HG03108 (cell line): ENCODE measurements at regions not wholly inside any gene's neighbourhood (a gene's known extent, or its start where the extent isn't known, plus 50 kb on each side); places are given as distances from the start of the nearest gene placed in this dataset.

Experiments used
- ATAC-seq: cut with Tn5 transposase; IDR thresholded peaks from one replicate; pipeline ENCODE4 v1.9.1; 2021; ENCODE audit warnings: moderate library complexity; ENCODE audit not compliant: unreplicated experiment

GRCh38 chr17:70629902-70630301 is 460.6 kb downstream of the KCNJ2 start:
- no peak for ATAC-seq

DNA sequence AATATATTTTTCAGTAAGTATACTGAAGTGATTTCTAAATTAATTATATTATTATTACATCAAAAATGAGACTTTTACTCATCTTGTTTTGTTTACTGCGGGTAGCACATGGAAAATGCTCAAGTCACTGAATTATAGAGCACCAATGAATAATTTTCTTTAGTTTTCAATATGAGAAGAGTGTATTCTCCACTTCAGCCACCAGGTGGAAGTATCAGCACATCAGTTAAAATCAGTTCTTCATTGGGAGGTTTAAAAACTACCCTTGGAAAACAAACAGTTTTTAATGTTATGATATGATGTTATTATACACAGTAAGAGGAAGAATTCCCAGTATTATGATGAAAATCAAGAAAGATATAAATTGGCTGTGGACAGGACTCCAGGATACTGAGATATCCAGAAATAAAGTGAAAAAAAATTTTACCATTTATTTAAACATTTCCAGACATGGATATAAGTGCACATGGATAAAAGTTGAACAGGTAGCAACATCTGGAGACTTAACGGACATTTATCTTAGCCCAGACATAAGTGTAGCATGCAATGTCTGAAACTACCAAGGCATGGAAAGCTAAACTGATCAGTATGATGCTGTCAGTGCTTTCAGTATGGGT is 467.3 kb downstream of the KCNJ2 start:
- ATAC-seq: no peak

- no peak for ATAC-seq
Observed at GRCh38 chr17:70642059-70642458, 472.7 kb downstream of the KCNJ2 start.

DNA sequence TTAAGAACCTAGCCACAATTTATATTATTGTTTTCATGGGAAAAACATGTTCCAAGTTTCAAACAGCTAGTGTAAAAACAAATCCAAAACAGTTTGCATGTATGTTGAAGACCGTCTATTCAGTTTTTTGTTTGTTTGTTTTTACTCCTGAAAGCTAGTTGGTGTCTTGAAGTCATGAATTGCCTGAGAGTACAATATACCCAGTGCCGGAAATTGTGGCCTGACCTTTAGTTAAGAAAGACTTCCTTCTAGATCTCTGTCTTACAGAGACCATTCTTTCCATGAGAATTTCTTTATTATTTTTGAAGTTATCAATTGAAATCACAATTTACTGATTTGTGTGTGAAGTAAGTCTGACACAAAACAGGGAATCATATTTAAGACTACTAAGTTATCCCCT is 474.8 kb downstream of the KCNJ2 start:
- no peak for ATAC-seq

DNA sequence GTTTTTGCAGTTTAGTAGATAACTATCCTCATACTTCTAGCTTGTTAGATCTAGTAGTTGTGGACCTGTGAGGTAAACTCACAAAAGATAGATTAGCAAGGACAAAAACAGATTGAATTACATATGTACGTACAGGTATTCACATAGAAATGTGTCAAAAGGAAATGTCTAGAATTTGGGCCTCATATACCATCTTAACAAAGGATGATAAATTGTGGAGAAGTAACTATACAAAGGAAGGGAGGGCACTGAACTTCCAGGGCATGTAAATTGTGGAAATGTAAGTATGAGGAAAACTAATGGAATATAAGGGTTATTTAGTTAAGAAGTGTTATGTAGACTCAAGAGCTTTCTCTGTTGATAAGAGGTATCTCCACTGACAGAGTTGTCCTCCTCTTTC is 477.3 kb downstream of the KCNJ2 start:
- no peak for ATAC-seq

DNA sequence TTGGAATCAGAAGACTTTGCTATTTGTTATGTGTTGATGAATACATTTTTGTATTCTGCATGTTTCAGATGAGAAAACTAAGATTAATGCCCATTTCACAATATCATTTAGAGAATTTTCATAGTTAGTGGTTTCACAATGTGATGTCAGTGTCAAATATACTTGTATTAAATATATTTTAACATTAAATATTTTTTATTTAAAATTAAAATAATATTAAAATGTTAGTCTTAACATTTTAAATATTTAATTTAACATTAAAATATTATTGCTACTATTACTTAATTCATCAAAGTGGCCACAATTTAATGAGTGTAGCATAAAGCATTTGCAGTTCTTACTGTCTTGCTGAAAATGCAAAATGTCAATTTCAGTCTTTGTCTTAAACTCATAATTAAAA is 478.8 kb downstream of the KCNJ2 start:
- ATAC-seq: no peak

DNA sequence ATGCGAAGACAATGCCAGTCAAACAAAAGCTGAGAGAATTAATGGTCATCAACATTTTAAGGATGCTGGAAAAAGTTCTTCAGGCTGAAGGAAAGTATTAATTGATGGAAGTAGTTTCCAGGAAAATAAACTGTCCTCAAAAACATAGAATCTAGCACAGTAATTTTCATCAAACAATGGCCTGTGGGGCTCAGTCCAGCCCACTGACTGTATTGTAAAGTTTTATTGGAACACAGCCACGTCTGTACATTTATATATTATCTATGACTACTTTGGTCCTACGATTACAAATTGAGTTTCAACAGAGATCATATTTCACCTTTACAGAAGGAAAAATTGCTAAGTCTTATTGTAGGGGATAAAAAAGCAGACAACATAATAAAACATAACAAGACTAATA is 484.5 kb downstream of the KCNJ2 start:
- no peak for ATAC-seq

DNA sequence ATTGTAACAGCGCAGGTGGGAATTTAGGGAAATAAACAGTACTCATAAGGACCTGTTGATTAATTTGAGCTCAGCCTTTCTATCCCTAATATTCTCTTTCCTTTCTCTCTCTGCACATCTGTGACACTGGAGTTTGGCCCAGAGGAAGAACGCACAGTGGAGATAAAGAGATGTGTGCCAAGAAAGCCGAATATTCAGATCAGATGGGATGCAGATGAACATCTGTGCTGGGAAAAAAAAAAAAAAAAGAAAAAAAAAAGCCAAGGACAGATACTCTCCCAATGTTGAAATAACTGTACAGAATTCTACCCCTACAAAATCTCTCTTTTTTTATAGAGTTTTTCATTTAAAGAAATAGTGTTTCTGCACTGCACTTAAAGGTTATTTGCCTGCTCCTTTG is 485.4 kb downstream of the KCNJ2 start:
- no peak for ATAC-seq

- ATAC-seq: no peak
Observed at GRCh38 chr17:70655176-70655958, 486.0 kb downstream of the KCNJ2 start.

- no peak for ATAC-seq
Observed at GRCh38 chr17:70658317-70658716, 489.0 kb downstream of the KCNJ2 start.

DNA sequence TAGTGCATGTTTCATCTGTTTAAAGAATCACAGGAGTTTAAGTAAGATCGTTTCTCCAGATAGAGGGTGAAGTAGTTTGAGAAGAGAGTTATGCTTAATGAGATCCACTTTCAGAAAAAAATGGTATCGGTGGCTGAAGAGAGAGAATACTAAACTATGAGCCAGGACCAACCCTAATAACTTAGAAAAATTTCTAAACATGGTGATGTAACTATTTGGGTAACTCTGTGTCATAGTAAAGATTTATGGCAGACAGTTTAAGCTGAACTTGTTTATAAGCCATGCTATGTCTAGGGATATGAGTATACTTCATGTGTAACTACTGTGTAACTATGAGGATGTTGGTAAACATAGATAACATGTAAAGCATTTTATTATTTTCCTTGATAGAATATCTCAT is 489.5 kb downstream of the KCNJ2 start:
- ATAC-seq: no peak

GRCh38 chr17:70661342-70662222 is 492.2 kb downstream of the KCNJ2 start:
- ATAC-seq: no peak

- no peak for ATAC-seq
Observed at GRCh38 chr17:70668276-70668937, 499.1 kb downstream of the KCNJ2 start.

DNA sequence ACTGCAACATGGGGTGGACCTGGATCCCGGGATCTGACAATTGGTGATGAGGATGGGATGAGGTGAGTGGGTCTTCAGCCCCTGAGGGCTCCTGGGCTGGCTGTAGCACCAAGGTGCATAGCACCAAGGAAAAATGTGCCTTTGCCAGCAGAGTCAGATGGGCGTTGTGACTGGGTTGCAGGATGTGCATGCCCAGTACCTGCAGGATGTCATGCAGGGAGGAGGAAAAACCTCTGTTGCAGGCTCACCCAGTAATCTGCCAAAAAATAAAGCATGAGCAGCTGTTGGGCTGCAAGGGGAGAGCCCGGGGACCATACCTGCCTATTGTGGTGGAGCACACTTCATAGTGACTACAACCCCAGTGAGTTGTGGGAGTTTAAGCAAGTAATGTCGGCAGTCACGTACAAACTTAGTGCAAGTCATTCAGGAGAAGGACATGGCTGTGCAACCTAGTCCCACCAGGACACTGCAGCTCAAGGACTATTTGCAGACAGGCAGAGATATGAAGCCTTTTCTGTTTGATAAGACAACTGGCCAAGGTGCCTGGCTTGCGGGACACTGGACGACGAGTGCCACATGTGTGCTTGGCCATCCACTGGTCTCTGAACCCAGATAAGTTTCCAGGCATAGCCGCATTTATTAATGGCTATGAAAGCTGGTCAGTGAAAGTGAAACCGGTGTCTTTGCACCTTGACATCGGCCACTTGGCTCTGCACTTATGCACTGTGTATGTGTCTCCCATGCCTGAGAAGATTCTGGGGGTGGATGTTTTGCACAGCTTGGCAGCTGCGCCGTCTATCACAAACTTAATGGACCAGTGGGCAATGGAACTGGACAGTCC is 499.8 kb downstream of the KCNJ2 start:
- no peak for ATAC-seq

GRCh38 chr17:70674061-70674460 is 504.7 kb downstream of the KCNJ2 start:
- no peak for ATAC-seq

DNA sequence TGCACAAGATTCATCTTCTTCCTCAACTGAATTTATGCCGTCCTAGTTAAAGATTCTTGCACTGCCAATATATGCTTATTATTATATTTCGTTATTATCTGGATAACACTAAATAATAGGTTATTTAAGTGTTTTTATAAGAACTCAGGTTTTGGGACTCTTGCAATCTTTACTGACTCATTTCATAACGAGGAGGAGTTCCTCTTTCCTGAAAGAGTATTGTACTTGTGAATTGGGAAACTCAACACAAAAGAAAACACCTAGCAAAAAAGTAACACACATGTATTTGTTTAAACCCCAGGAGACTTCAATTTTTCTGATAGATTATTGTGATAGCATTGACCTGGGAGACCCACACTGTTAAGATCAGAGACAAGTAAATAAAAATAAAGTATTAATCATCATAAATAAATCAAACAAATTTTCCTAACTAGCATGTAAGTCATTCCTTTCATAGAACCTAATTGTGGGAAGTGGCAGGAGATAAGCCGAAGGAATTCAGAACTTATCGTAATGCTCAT is 505.8 kb downstream of the KCNJ2 start:
- no peak for ATAC-seq

- ATAC-seq: no peak
Observed at GRCh38 chr17:70677783-70678647, 508.7 kb downstream of the KCNJ2 start.

DNA sequence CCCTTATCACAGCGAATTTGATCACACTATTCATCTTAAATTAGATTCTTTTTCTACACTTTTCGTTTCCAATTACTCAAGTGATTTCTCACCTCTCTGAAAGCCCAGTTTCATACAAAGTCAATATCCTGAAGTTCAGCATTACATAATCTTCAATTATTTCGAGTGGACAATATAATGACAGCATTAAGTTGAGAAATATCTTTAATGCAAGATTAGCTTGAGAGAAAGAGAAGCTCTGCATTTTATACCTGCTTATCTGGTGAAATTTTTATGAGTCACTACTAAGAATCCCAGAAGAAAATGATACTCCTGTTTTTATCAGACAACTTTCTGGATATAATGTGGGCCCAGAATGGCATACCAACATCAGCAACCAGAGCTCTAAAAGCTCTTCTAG is 509.6 kb downstream of the KCNJ2 start:
- no peak for ATAC-seq

DNA sequence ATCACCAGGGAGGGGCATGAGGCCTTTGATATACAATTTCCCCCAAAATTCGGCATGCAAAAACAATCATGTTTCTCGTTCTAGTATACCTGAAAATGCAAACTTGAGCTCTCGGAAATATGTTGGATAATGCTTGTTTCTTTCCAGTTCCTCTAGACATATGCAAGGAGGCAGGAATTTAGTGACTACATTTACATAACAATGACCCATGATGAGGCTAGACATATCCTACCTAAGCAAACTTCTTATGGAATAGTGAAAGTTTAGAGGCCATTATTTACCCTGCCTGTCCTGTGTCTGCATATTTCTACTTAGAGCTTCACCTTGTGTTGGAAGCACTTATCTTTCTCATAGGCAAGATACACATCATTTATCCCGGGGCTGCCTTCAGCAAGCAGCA is 514.6 kb downstream of the KCNJ2 start:
- no peak for ATAC-seq
